ENCODE measurements at regions not wholly inside any gene's neighbourhood (a gene's known extent, or its start where the extent isn't known, plus 50 kb on each side); places are given as distances from the start of the nearest gene placed in this dataset.

DNA sequence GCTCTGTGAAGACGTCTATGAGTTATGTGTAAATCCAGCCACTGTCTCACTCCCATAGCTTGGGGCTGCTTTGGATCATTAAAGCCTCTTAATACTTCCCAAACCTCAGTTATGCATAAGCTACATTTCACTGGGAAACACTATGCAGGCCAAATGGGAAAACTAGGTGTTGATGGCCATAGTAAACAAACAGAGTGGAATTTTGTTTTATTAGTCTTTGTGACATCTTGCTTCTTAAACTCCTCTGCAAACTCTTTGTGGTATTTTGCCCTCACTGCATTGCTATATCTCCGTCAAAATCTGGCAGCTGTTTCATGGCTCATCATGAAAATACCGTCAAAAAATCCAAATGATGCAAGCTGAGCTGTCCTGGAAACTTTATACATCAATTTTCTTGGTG is 167.2 kb upstream of the HMHB1 start:
- DNase-seq = no peak
- TF ChIP-seq, protein P1, sequence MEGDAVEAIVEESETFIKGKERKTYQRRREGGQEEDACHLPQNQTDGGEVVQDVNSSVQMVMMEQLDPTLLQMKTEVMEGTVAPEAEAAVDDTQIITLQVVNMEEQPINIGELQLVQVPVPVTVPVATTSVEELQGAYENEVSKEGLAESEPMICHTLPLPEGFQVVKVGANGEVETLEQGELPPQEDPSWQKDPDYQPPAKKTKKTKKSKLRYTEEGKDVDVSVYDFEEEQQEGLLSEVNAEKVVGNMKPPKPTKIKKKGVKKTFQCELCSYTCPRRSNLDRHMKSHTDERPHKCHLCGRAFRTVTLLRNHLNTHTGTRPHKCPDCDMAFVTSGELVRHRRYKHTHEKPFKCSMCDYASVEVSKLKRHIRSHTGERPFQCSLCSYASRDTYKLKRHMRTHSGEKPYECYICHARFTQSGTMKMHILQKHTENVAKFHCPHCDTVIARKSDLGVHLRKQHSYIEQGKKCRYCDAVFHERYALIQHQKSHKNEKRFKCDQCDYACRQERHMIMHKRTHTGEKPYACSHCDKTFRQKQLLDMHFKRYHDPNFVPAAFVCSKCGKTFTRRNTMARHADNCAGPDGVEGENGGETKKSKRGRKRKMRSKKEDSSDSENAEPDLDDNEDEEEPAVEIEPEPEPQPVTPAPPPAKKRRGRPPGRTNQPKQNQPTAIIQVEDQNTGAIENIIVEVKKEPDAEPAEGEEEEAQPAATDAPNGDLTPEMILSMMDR (IDR thresholded peaks at IDR 0.05; ENCODE audit: low read depth, low read length, missing control alignments) = no peak

GRCh38 chr5:143642791-143643190 is 169.2 kb upstream of the HMHB1 start:
- no peak for DNase-seq
- Histone ChIP-seq H3K36me3 (replicated peaks) (no peaks in the 10 kb centered on the region), H3K4me3 (ENCODE audit: low read depth, low read length) (no peak overlapping the region), H3K27me3 (replicated peaks) (no peaks in the 10 kb centered on the region), H3K27ac (no peak overlapping the region)
- in situ Hi-C loops (cut with HindIII; ENCODE audit: low pct_ligation_motif_present, low sequenced_read_pairs) = no loop called here
- TF ChIP-seq, protein P1 (IDR thresholded peaks at IDR 0.05; ENCODE audit: low read depth, low read length, missing control alignments) = no peak

More for the DNA sequence above, 167.2 kb upstream of the HMHB1 start:
- H3K36me3 ChIP-seq (replicated peaks) = no peaks in the 10 kb centered on the region
- in situ Hi-C loops (cut with HindIII; ENCODE audit: low pct_ligation_motif_present, low sequenced_read_pairs) = no loop called here
- H3K27ac ChIP-seq = no peak overlapping the region
- H3K4me3 ChIP-seq (ENCODE audit: low read depth, low read length) = no peak overlapping the region
- no peaks in the 10 kb centered on the region for H3K27me3 ChIP-seq (replicated peaks)

- DNase-seq = peak; percentile 53
- H3K27me3 ChIP-seq (replicated peaks) = no peaks in the 10 kb centered on the region
- no peaks in the 10 kb centered on the region for H3K36me3 ChIP-seq (replicated peaks)
- H3K27ac ChIP-seq = no peak overlapping the region
- in situ Hi-C loops (cut with HindIII; ENCODE audit: low pct_ligation_motif_present, low sequenced_read_pairs) = no loop called here
- no peak overlapping the region for H3K4me3 ChIP-seq (ENCODE audit: low read depth, low read length)
- TF ChIP-seq, protein P1 (IDR thresholded peaks at IDR 0.05; ENCODE audit: low read depth, low read length, missing control alignments) = no peak
These were observed 170.2 kb upstream of the HMHB1 start for GRCh38 chr5:143641549-143642355.

- TF ChIP-seq, protein P1 (IDR thresholded peaks at IDR 0.05; ENCODE audit: low read depth, low read length, missing control alignments) = no peak
- in situ Hi-C loops (cut with HindIII; ENCODE audit: low pct_ligation_motif_present, low sequenced_read_pairs) = no loop called here
- Histone ChIP-seq H3K27ac (no peak overlapping the region), H3K4me3 (ENCODE audit: low read depth, low read length) (no peak overlapping the region), H3K27me3 (replicated peaks) (no peaks in the 10 kb centered on the region), H3K36me3 (replicated peaks) (no peaks in the 10 kb centered on the region)
- DNase-seq = no peak
These were observed 173.3 kb upstream of the HMHB1 start for GRCh38 chr5:143638654-143639053.

GRCh38 chr5:143636931-143637528 is 174.9 kb upstream of the HMHB1 start:
- no peaks in the 10 kb centered on the region for H3K36me3 ChIP-seq (replicated peaks)
- TF ChIP-seq, protein P1 (IDR thresholded peaks at IDR 0.05; ENCODE audit: low read depth, low read length, missing control alignments) = no peak
- in situ Hi-C loops (cut with HindIII; ENCODE audit: low pct_ligation_motif_present, low sequenced_read_pairs) = no loop called here
- H3K27ac ChIP-seq = peak overlapping the region; percentile 58
- DNase-seq = peak; percentile 37
- H3K4me3 ChIP-seq (ENCODE audit: low read depth, low read length) = no peak overlapping the region
- H3K27me3 ChIP-seq (replicated peaks) = no peaks in the 10 kb centered on the region

Data from brain microvascular endothelial cell (primary cell).